Testis (tissue), 2 donors: ENCODE measurements at regions not wholly inside any gene's neighbourhood (a gene's known extent, or its start where the extent isn't known, plus 50 kb on each side); places are given as distances from the start of the nearest gene placed in this dataset.
A peak's percentile ranks its signal among the peaks of the same experiment; 100 is the strongest.

Experiments used
- DNase-seq: peaks from one replicate; pipeline ENCODE4 v3.0.0-alpha.2; 2019
- H3K27ac ChIP-seq, 2 donors: fragments of 200-600 bp; sonication (generic); one replicate each; pipeline ENCODE4 v1.5.1; 2019
- H3K27me3 ChIP-seq: fragments of 200-600 bp; sonication (generic); one replicate; pipeline ENCODE4 v1.5.1; 2019
- H3K36me3 ChIP-seq: fragments of 200-600 bp; sonication (generic); one replicate; pipeline ENCODE4 v1.5.1; 2017; ENCODE audit warnings: low read depth; ENCODE audit errors: missing control alignments
- H3K4me1 ChIP-seq: fragments of 200-600 bp; sonication (generic); one replicate; pipeline ENCODE4 v1.5.1; 2019
- H3K4me3 ChIP-seq, 2 donors: fragments of 200-600 bp; sonication (generic); one replicate each; pipeline ENCODE4 v1.5.1; 2017 to 2019
- H3K9me3 ChIP-seq: fragments of 200-600 bp; sonication (generic); one replicate; pipeline ENCODE4 v1.5.1; 2017
- POLR2A ChIP-seq: fragments of 450-650 bp; IDR thresholded peaks from one replicate; pipeline ENCODE4 v1.6.1; 2017; ENCODE audit warnings: antibody characterized with exemption, mild to moderate bottlenecking, moderate library complexity
- WGBS, 2 donors: methylation state at CpG; one replicate each; pipeline ENCODE4 v1.1.5; 2018; 5-methylcytosine and 5-hydroxymethylcytosine counted together
- intact Hi-C: fragments of 100-400 bp; cut with DNase I; formaldehyde crosslinking; loops from one replicate; pipeline ENCODE4 v1.15.1; 2023; ENCODE audit warnings: low total_unique reads
- TF ChIP-seq, protein P1 (sequence below), 3 experiments: fragments of 450-650 bp in 2 of 3; fragments of 200-600 bp in 1 of 3; sonication (generic) in 1 of 3; IDR thresholded peaks; one replicate each; pipeline ENCODE4 v1.5.1; 2016 to 2019; ENCODE audit warnings: antibody characterized with exemption in 3 of 3, mild to moderate bottlenecking in 2 of 3, moderate library complexity in 1 of 3

DNA sequence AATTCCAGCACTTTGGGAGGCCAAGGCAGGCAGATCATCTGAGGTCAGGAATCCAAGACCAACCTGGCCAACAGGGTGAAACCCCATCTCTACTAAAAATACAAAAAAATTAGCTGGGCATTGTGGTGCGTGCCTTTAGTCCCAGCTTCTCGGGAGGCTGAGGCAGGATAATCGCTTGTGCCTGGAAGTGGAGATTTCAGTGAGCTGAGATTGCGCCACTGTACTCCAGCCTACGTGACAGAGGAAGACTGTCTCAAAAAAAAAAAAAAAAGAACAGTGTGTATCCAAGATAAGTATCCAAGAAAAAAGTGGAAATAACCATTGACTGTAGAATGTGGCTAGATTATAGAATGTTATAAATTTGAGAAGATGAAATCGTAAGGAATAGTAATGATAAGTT is 142.1 kb downstream of the FAM124B start:
- Histone ChIP-seq H3K27ac (peak overlapping the region; percentile 10 to 83), H3K4me1 (peaks cover 38% of the 10 kb centered on the region), H3K4me3 (no peak overlapping the region), H3K9me3 (no peaks in the 10 kb centered on the region), H3K27me3 (no peaks in the 10 kb centered on the region), H3K36me3 (no peaks in the 10 kb centered on the region)
- DNase-seq, result peak; percentile 54
- TF ChIP-seq, protein P1, sequence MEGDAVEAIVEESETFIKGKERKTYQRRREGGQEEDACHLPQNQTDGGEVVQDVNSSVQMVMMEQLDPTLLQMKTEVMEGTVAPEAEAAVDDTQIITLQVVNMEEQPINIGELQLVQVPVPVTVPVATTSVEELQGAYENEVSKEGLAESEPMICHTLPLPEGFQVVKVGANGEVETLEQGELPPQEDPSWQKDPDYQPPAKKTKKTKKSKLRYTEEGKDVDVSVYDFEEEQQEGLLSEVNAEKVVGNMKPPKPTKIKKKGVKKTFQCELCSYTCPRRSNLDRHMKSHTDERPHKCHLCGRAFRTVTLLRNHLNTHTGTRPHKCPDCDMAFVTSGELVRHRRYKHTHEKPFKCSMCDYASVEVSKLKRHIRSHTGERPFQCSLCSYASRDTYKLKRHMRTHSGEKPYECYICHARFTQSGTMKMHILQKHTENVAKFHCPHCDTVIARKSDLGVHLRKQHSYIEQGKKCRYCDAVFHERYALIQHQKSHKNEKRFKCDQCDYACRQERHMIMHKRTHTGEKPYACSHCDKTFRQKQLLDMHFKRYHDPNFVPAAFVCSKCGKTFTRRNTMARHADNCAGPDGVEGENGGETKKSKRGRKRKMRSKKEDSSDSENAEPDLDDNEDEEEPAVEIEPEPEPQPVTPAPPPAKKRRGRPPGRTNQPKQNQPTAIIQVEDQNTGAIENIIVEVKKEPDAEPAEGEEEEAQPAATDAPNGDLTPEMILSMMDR (IDR thresholded peaks at IDR 0.05), result no peak
- intact Hi-C loops, result no loop called here
- WGBS, 2 donors, result 48% methylated on average over 6 of the region's 6 CpGs

DNA sequence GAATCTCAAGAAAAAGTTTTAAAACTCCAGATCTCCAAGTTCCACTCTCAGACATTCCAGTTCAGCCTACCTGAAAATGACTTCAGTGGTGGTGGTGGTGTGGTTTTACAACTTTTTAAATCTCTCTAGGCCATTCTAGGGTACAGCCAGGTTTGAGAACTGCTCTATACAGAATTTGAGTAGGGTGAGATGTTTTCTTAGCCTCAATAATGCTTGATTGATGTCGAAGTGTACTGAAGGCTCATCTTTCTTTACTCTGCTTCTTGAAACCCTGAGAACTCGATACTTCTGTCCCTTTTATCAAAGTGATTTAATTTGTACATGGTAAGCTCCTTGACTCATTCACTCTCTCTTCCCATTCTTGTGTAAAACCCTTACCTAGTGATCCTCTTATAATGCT is 143.8 kb downstream of the FAM124B start:
- intact Hi-C loops, result no loop called here
- WGBS, 2 donors, result 78 to 84% methylated on average over 2 of the region's 2 CpGs
- H3K36me3 ChIP-seq, result no peaks in the 10 kb centered on the region
- DNase-seq, result no peak
- no peaks in the 10 kb centered on the region for H3K9me3 ChIP-seq
- no peak overlapping the region for H3K27ac ChIP-seq
- no peak for TF ChIP-seq POLR2A
- TF ChIP-seq, protein P1 (IDR thresholded peaks at IDR 0.05), result no peak
- H3K4me3 ChIP-seq, result no peak overlapping the region
- H3K27me3 ChIP-seq, result no peaks in the 10 kb centered on the region
- H3K4me1 ChIP-seq, result peaks cover 32% of the 10 kb centered on the region

DNA sequence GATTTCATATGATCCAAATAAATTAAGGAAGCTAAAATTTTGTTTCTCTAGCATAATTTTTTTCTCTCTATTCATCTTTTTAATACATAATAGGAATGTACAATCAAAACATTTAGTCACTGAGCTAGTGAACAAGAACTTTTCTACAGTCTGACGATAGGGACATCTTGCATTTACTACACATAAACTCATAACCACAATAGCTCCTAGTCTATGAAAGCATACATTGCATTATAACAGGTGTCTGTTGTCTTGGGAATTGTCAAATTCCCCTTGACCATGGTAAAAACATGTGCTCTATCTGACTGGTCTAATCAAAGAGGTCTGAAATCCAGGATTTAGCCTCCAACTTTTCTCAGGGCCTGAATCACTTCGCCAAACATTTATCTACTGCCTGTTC is 144.8 kb downstream of the FAM124B start:
- DNase-seq, result no peak
- intact Hi-C loops, result no loop called here
- Histone ChIP-seq H3K27ac (no peak overlapping the region), H3K4me1 (peaks cover 25% of the 10 kb centered on the region), H3K27me3 (no peaks in the 10 kb centered on the region), H3K4me3 (no peak overlapping the region), H3K9me3 (no peaks in the 10 kb centered on the region), H3K36me3 (no peaks in the 10 kb centered on the region)
- no peak for TF ChIP-seq POLR2A
- TF ChIP-seq, protein P1 (IDR thresholded peaks at IDR 0.05), result no peak
- 40 to 48% methylated on average over 2 of the region's 2 CpGs for WGBS, 2 donors

DNA sequence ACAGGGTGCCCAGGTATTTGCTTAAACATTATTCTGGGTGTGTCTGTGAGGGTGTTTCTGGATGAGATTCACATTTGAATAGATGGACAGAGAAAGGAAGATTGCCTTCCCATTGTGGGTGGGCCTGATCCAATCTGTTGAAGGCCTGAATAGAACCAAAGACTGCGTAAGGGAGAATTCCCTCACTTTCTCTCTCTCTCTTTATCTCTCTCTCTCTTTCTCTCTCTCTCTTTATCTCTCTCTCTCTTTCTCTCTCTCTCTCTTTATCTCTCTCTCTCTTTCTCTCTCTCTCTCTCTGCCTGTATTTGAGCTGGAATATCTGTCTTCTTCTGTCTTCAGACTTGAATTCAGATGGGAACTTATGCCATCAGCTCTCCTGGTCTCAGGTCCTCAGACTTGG is 148.4 kb downstream of the FAM124B start:
- Histone ChIP-seq H3K36me3 (no peaks in the 10 kb centered on the region), H3K27ac (no peak overlapping the region), H3K4me1 (peaks cover 11% of the 10 kb centered on the region), H3K4me3 (no peak overlapping the region), H3K9me3 (no peaks in the 10 kb centered on the region), H3K27me3 (no peaks in the 10 kb centered on the region)
- intact Hi-C loops, result no loop called here
- no peak for DNase-seq
- 83 to 91% methylated on average over 1 of the region's 1 CpG for WGBS, 2 donors
- TF ChIP-seq POLR2A, result no peak
- TF ChIP-seq, protein P1 (IDR thresholded peaks at IDR 0.05), result no peak

DNA sequence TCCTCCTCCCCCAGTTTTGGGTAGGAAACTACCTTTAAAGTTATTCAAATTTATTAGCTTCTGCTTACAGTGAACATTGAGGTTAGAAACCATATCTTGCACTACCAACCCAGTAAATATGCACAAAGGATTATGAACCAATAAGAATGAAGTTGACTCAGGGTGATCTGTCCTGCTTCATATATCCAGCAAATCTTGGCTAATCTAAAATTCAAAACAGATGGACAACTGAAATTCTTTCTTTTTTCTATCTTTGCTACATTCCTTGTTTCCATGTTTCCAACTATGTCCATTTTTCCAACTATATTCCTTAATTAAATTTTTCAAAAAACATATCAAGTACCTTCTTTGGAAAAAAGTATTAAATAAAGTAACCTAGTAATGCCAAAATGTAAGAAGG is 149.3 kb downstream of the FAM124B start:
- H3K36me3 ChIP-seq, result no peaks in the 10 kb centered on the region
- intact Hi-C loops, result no loop called here
- H3K4me1 ChIP-seq, result peaks cover 11% of the 10 kb centered on the region
- DNase-seq, result no peak
- no peak overlapping the region for H3K4me3 ChIP-seq
- no peaks in the 10 kb centered on the region for H3K9me3 ChIP-seq
- no peak overlapping the region for H3K27ac ChIP-seq
- no peak for TF ChIP-seq POLR2A
- TF ChIP-seq, protein P1 (IDR thresholded peaks at IDR 0.05), result no peak
- H3K27me3 ChIP-seq, result no peaks in the 10 kb centered on the region
